GM12892 (cell line): ENCODE measurements at regions not wholly inside any gene's neighbourhood (a gene's known extent, or its start where the extent isn't known, plus 50 kb on each side); places are given as distances from the start of the nearest gene placed in this dataset.

ENCODE experiments used
- POLR2A ChIP-seq: IDR thresholded peaks from 2 replicates; pipeline ENCODE4 v1.6.1; 2011; ENCODE audit warnings: low read depth, low read length, control low read depth
- POLR2AphosphoS5 ChIP-seq: IDR thresholded peaks from 2 replicates; pipeline ENCODE4 v1.6.1; 2011; ENCODE audit warnings: low read depth, low read length, control low read depth
- TAF1 ChIP-seq: IDR thresholded peaks from 2 replicates; pipeline ENCODE4 v1.6.1; 2011; ENCODE audit warnings: low read depth, mild to moderate bottlenecking, control low read depth, low read length, borderline replicate concordance

GRCh38 chr11:92168936-92169335 lies 55.7 kb upstream of the FAT3 start:
- TF ChIP-seq POLR2A = no peak
- no peak for TF ChIP-seq POLR2AphosphoS5
- TF ChIP-seq TAF1 = no peak
